DOHH2 (cell line): ENCODE measurements at regions not wholly inside any gene's neighbourhood (a gene's known extent, or its start where the extent isn't known, plus 50 kb on each side); places are given as distances from the start of the nearest gene placed in this dataset.

Source experiments
- H3F3A ChIP-seq: fragments of 200-600 bp; sonication (generic), shearing (Covaris generic); 2 replicates; pipeline ENCODE4 v1.6.0; 2016; ENCODE audit warnings: antibody characterized with exemption, mild to moderate bottlenecking; ENCODE audit not compliant: control insufficient read depth, insufficient read depth
- H3K27ac ChIP-seq: fragments of 200-600 bp; sonication (generic); 2 replicates; pipeline ENCODE4 v1.5.1; 2014; ENCODE audit warnings: low read depth, mild to moderate bottlenecking, low read length, moderate library complexity
- H3K27me3 ChIP-seq: fragments of 200-600 bp; sonication (generic); 2 replicates; pipeline ENCODE4 v1.6.1; 2014; ENCODE audit warnings: mild to moderate bottlenecking, low read length, mixed read lengths; ENCODE audit not compliant: control insufficient read depth
- H3K36me3 ChIP-seq: fragments of 200-600 bp; sonication (generic); 2 replicates; pipeline ENCODE4 v1.6.1; 2014; ENCODE audit warnings: mild to moderate bottlenecking, low read length, moderate library complexity, mixed read lengths; ENCODE audit not compliant: control insufficient read depth
- H3K4me1 ChIP-seq: fragments of 200-600 bp; sonication (generic); 2 replicates; pipeline ENCODE4 v1.6.1; 2014; ENCODE audit warnings: mild to moderate bottlenecking, low read length, mixed read lengths; ENCODE audit not compliant: control insufficient read depth
- H3K4me2 ChIP-seq: fragments of 200-600 bp; sonication (generic); 2 replicates; pipeline ENCODE4 v1.6.0; 2014; ENCODE audit warnings: mild to moderate bottlenecking, low read length, moderate library complexity
- H3K4me3 ChIP-seq: fragments of 200-600 bp; sonication (generic); 2 replicates; pipeline ENCODE4 v1.5.1; 2014; ENCODE audit warnings: mild to moderate bottlenecking, low read length, mixed read lengths
- H3K79me2 ChIP-seq: fragments of 200-600 bp; sonication (generic); 2 replicates; pipeline ENCODE4 v1.6.1; 2014; ENCODE audit warnings: mild to moderate bottlenecking, low read length, mixed read lengths; ENCODE audit not compliant: control insufficient read depth
- H3K9me2 ChIP-seq: fragments of 200-600 bp; sonication (generic); replicated peaks from 2 replicates; pipeline ENCODE4 v1.6.1; 2014; ENCODE audit warnings: mild to moderate bottlenecking, low read length, mixed read lengths; ENCODE audit not compliant: control insufficient read depth
- H3K9me3 ChIP-seq: fragments of 200-600 bp; sonication (generic); 2 replicates; pipeline ENCODE4 v1.6.1; 2014; ENCODE audit warnings: antibody characterized with exemption, low read length, mixed read lengths; ENCODE audit not compliant: control insufficient read depth, insufficient read depth
- H4K20me1 ChIP-seq: fragments of 200-600 bp; sonication (generic); 2 replicates; pipeline ENCODE4 v1.6.0; 2014; ENCODE audit warnings: low read depth, mild to moderate bottlenecking, antibody characterized with exemption, low read length, moderate library complexity; ENCODE audit not compliant: control insufficient read depth, insufficient read depth
- CTCF ChIP-seq: fragments of 200-600 bp; sonication (generic); IDR thresholded peaks from one replicate; pipeline ENCODE4 v1.5.1; 2014; ENCODE audit warnings: antibody characterized with exemption, mild to moderate bottlenecking, low read depth, low read length; ENCODE audit not compliant: poor library complexity, severe bottlenecking
- EZH2phosphoT487 ChIP-seq: fragments of 200-600 bp; sonication (generic); IDR thresholded peaks from 2 replicates; pipeline ENCODE4 v1.6.1; 2017; ENCODE audit warnings: borderline replicate concordance, mild to moderate bottlenecking, antibody characterized with exemption, low read length, moderate library complexity, mixed read lengths

GRCh38 chr3:31161889-31162288 is 267.4 kb upstream of the GADL1 start:
- Histone ChIP-seq H3K9me3 (no peaks in the 10 kb centered on the region), H3K27ac (no peak overlapping the region), H3K4me2 (no peak overlapping the region), H3K27me3 (no peaks in the 10 kb centered on the region), H3K9me2 (no peaks in the 10 kb centered on the region), H3K36me3 (no peaks in the 10 kb centered on the region), H3K4me3 (no peak overlapping the region), H3K4me1 (no peaks in the 10 kb centered on the region; the same call in 1 of the 2 replicates), H4K20me1 (no peaks in the 10 kb centered on the region), H3K79me2 (no peaks in the 10 kb centered on the region), H3F3A (no peaks in the 10 kb centered on the region)
- TF ChIP-seq CTCF (no peak), EZH2phosphoT487 (no peak)

GRCh38 chr3:31164381-31164780 is 269.9 kb upstream of the GADL1 start:
- TF ChIP-seq CTCF (no peak), EZH2phosphoT487 (no peak)
- Histone ChIP-seq H3K4me2 (no peak overlapping the region), H3K4me3 (no peak overlapping the region), H3K9me2 (no peaks in the 10 kb centered on the region), H3K27me3 (no peaks in the 10 kb centered on the region), H3K79me2 (no peaks in the 10 kb centered on the region), H3F3A (no peaks in the 10 kb centered on the region), H3K36me3 (no peaks in the 10 kb centered on the region), H3K4me1 (no peaks in the 10 kb centered on the region), H3K27ac (no peak overlapping the region), H3K9me3 (no peaks in the 10 kb centered on the region), H4K20me1 (no peaks in the 10 kb centered on the region)

GRCh38 chr3:31165399-31165860 is 271.0 kb upstream of the GADL1 start:
- Histone ChIP-seq H3K79me2 (no peaks in the 10 kb centered on the region), H3K27ac (no peak overlapping the region), H3K4me2 (no peak overlapping the region)

More at GRCh38 chr3:31165399-31165860, 271.0 kb upstream of the GADL1 start:
- Histone ChIP-seq H3K9me2 (no peaks in the 10 kb centered on the region), H3F3A (no peaks in the 10 kb centered on the region), H3K4me3 (no peak overlapping the region), H3K36me3 (no peaks in the 10 kb centered on the region), H3K27me3 (no peaks in the 10 kb centered on the region), H3K4me1 (no peaks in the 10 kb centered on the region), H4K20me1 (no peaks in the 10 kb centered on the region), H3K9me3 (no peaks in the 10 kb centered on the region)
- TF ChIP-seq EZH2phosphoT487 (no peak), CTCF (no peak)
